ENCODE measurements at regions not wholly inside any gene's neighbourhood (a gene's known extent, or its start where the extent isn't known, plus 50 kb on each side); places are given as distances from the start of the nearest gene placed in this dataset.

- no peak for DNase-seq
Measured at GRCh38 chr3:87175732-87176131, 51.4 kb upstream of the CHMP2B start.

DNA sequence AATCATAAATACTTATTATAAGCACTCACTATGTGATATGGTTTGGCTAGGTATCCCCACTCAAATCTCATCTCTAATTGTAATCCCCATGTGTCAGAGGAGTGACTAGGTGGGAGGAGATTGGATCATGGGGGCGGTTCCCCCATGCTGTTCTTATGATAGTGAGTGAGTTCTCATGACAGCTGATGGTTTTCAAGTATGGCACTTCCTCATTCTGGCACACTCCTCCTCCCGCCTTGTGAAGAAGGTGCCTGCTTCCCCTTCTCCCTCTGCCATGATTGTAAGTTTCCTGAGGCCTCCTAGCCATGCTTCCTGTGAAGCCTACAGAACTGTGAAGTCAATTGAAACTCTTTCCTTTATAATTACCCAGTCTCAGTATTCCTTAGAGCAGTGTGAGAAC, 53.3 kb upstream of the CHMP2B start:
- DNase-seq, result no peak

DNA sequence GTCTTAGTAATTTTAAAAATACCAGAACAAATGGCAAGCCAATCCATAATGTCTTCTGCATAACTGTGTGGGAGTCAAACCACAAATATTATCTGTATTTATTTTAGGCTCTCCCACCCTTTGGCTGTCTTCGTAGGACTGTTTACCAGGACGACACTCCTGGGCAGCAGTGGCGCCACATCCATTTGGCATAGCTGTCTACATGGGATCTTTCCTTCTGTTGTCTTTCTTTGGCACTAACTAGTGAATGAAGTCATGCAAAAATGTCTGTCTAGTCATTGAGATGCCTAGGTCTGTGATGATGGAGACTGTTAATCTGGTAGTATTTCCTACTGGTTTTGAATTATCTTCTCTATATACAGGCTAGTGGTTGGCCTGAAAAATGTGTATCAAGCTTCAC, 54.0 kb upstream of the CHMP2B start:
- DNase-seq, result no peak

- peak; percentile 18 for DNase-seq
Measured at GRCh38 chr3:87167628-87168456, 59.3 kb upstream of the CHMP2B start.

- no peak for DNase-seq
Measured at GRCh38 chr3:87164245-87164644, 62.9 kb upstream of the CHMP2B start.

DNA sequence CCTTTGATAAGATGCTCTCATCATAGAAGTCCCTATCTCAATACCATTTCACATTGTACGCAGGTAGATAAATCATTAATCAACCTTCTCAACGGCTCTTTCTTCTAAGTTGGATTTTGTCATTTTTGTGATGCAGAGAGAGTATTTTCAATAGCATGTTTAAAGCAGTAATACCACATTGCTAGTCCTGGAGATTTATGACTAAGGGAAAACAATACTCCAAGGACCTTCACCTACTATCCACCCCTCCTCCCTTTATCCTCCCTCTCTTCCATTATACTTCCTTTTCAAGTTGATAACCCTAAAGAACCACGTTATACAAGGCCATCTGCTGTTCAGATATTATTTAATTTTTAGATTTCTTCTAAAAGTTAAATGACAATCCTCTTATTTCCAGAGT, 65.3 kb upstream of the CHMP2B start:
- DNase-seq, result no peak

- no peak for DNase-seq
Measured at GRCh38 chr3:87161417-87161816, 65.7 kb upstream of the CHMP2B start.

- DNase-seq, result no peak
Measured at GRCh38 chr3:87161013-87161412, 66.1 kb upstream of the CHMP2B start.

DNA sequence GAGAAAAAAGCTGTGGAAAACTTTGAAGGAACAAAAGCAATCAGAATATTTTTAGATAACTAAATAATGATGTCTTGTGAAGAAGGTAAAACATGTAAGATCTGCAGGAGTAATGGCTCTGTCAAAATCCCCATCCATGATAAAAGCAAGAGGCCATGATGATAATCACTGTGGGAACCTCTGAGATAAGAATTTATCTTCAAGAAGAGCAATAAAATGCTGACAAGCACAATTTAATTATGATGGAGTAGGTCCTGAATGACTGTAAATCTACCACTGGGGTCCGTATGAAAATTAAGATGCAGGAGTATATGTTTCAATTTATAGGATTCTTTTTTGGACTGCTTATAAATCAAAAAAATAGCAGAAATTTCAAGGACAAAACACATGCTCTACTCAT, 68.3 kb upstream of the CHMP2B start:
- no peak for DNase-seq

DNA sequence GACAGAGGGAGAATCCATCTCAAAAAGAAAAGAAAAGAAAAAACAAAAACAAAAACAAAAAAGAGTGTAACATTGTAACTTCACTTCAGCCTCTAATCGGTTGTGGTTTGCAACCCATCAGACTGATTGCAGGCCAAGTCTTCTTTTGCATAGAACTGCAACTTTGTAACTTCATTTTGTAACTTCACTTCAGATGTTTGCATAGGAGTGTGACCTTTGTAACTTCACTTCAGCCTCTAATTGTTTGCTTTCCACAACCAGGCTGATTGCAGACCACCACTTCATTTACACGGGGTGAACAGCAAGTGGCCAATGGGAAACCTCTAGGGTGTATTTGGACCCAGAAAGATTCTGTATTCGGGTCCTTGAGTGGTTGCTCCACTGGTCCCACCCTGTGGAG, 79.1 kb upstream of the CHMP2B start:
- no peak for DNase-seq

DNA sequence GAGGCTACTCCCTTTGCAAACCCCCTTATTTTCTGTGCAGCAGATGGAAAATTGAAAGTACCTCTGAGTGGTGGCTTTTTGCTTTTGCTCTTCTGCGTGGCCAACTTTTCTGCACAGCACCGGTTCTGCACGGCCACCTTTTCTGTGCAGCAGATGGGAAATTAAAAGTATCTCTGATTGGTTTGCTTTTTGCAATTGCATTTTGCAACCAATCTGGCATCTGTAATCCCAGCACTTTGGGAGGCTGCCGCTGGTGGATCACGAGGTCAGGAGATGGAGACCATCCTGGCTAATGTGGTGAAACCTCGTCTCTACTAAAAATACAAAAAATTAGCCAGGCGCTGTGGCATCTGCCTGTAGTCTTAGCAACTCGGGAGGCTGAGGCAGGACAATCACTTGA, 79.5 kb upstream of the CHMP2B start:
- DNase-seq, result no peak

- DNase-seq, result peak; percentile 2
Measured at GRCh38 chr3:87145553-87145952, 81.6 kb upstream of the CHMP2B start.

GRCh38 chr3:87136066-87136596, 91.0 kb upstream of the CHMP2B start:
- DNase-seq, result no peak

DNA sequence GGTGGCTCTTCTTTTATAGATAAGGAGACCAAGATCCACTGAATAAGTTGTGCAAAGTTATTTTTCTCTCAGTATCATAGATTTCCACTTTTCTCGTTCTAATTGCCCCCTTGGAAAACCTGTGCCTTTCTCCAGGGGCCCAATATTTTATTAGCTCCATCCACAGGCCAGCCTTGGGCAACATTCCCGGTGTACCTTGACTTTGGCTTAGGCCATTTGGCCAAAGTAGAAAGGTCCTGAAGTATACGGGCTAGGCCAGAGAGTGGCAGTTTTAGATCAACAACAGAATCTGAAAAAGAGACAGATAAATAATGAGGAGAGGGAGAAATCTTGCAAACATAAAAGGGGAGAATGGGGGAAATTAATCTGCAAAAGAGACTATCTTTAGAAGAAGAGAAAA, 91.7 kb upstream of the CHMP2B start:
- no peak for DNase-seq

- no peak for DNase-seq
Measured at GRCh38 chr3:87132801-87133200, 94.3 kb upstream of the CHMP2B start.

DNA sequence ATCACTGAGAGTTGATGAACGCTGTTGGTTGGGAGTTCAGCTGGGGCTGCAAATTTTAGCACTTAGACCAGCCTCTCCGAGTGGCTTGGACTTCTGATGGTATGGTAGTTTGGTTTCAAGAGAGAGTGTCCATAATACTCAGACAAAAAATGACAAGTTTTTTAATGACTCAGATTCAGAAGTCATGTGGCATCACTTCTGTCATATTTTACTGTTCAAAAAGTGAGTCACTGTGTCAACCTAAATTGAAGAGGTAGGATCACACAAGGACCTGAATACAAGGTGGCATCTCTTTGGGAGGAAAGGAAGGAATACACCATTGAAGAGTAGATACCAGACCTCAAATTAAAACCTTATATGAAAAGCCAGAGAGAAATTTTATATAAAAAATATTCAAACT, 99.1 kb upstream of the CHMP2B start:
- DNase-seq, result no peak

DNA sequence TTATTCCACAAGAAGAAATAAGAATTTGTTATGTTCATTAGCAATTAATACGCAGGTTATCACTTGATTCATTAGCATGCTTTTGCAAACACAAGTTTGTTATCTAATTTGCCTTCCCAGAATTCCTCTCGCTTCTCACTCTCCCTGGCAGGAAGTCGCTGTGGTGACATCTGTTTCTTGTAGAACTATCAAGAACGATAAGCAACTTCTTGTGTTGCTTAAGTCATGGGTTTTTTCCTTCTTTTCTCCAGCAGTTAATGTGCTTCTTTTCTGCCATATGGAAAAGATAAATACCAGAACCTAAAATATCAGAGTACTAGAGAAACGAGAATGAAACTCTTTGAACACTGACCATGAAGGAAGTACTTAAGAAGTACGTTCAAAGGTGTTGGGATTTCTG, 99.8 kb upstream of the CHMP2B start:
- no peak for DNase-seq

DNA sequence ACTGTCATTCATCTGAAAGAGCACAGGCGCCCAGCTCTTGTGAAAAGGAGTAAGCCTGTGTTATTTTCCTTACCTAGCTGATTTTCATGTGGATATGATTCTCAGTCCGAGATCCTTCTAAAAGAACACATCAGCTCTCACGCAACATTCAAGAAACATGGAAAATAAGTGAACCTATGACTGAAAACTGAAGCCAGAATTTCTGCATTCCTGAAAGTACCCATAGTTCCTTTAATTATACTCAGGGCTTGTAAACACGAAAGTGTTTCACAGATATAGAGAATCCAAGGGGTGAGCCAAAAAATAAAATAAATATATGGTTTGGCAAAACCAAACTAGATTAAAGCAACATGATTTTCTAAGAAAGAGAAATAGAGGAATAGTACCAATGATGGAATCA, 100.8 kb upstream of the CHMP2B start:
- DNase-seq, result no peak

DNA sequence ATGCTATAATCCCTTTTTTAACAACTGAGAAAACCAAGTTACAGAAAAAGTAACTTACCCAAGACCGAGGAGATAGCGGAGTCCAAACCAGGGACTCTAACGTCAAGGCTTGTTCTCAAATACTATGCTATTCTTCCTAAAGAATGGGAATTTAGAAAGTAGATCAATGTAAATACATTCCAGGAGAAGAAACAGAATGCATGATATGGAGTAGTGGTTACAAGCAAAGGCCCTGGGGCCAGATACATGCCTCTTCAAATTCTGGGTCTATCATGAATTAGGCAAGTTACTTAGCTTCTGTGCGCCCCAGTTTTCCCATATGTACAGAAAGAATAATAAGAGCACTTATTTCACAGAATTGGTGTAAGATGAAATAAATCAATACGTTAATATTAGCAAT, 102.0 kb upstream of the CHMP2B start:
- DNase-seq, result no peak

GRCh38 chr3:87122766-87123165, 104.3 kb upstream of the CHMP2B start:
- DNase-seq, result no peak

GRCh38 chr3:87121856-87122255, 105.3 kb upstream of the CHMP2B start:
- DNase-seq, result no peak

- no peak for DNase-seq
Measured at GRCh38 chr3:87120881-87121280, 106.2 kb upstream of the CHMP2B start.

- no peak for DNase-seq
Measured at GRCh38 chr3:87120236-87120635, 106.9 kb upstream of the CHMP2B start.

DNA sequence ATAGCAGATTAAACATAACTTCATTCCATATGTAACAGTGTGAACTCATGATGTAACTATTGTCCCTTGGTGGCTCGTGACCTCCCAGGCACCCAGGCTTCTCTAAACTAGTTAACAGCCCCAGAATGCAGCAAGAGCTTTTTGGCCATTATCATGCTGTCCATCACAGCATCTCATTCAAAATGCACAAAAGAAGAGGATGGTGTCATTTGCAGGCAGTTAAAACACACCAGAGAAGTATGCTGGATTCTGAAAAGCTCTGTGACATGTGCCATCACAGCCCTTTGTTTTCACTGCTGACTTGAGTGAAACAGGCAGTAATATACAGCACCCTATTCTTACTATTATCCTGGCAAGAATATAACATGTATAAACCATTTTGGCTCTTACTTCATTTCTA, 117.6 kb upstream of the CHMP2B start:
- no peak for DNase-seq
